ENCODE measurements at regions not wholly inside any gene's neighbourhood (a gene's known extent, or its start where the extent isn't known, plus 50 kb on each side); places are given as distances from the start of the nearest gene placed in this dataset.

DNA sequence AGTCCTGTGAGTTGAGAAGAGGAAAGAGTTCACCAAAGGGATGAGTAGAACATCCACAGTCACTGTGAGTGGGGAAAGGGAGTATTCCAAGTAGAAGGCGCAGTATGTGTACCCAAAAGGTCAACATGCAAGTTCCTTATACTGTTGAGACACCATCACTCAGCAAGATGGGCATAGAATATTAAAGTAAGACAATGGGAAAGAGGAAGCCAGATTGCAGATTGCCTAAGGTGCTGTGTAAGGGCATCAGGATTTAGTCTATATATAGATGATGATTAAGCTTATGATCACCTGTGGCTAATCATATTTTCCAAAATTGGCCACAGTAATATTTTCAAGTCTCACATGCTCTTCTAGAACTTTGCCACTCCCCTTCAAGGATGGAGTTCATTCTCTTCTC, 120.1 kb upstream of the CAMK1G start:
- Mint-ChIP-seq H3K9me3 (ENCODE audit: low read depth) (peaks cover 19% of the 10 kb centered on the region), H3K4me3 (ENCODE audit: unreplicated experiment) (no peak overlapping the region), H3K36me3 (ENCODE audit: low read depth) (no peaks in the 10 kb centered on the region), H3K27ac (ENCODE audit: unreplicated experiment) (no peak overlapping the region), H3K4me1 (ENCODE audit: low read depth) (no peaks in the 10 kb centered on the region), H3K27me3 (ENCODE audit: low read depth) (peaks cover 28% of the 10 kb centered on the region)
- DNase-seq (ENCODE audit: low spot score) = no peak
- TF ChIP-seq CTCF (IDR thresholded peaks at IDR 0.05) = no peak

DNA sequence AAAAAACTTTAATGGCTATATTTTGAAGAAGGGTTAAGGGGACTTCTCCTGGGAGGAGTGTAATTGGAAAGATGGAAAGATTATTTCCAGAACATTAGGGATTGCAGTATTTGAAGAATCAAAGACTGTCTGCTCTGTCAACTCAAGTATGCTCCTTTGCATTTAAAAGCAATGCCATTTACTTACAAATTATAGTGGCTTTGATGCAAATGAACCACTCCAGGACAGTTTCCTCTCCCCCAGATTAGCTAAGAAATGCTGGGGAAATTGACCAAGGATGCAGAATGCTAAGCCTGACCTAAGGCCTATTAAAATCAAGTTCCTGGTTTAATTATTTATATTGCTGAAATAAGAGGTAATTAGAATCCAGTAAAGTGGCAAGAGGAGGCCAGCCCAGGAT, 110.5 kb upstream of the CAMK1G start:
- Mint-ChIP-seq H3K27ac (ENCODE audit: unreplicated experiment) (no peak overlapping the region), H3K9me3 (ENCODE audit: low read depth) (peaks cover 10% of the 10 kb centered on the region), H3K36me3 (ENCODE audit: low read depth) (no peaks in the 10 kb centered on the region), H3K27me3 (ENCODE audit: low read depth) (peaks cover 23% of the 10 kb centered on the region), H3K4me3 (ENCODE audit: unreplicated experiment) (no peak overlapping the region), H3K4me1 (ENCODE audit: low read depth) (no peaks in the 10 kb centered on the region)
- no peak for TF ChIP-seq CTCF (IDR thresholded peaks at IDR 0.05)
- no peak for DNase-seq (ENCODE audit: low spot score)

DNA sequence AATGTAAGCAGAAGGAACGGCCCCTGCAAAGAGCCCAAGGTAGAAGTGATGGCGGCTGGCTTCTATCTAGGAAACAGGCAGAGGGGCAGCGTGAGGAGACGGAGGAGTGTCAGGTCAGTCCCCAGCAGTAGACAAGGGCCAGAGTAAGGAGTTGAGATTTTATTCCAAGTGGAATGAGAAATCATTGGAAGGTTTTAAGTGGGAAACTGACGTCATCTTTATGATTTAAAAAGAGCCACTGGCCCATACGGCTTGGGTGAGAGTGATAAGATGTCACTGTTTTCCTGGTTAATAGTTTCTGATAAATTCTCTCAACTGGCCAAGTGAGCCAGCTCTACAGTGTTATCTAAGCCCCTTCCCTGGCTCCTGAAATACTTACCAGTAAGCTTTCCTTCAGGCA, 103.2 kb upstream of the CAMK1G start:
- Mint-ChIP-seq H3K27ac (ENCODE audit: unreplicated experiment) (no peak overlapping the region), H3K4me1 (ENCODE audit: low read depth) (peaks cover 5% of the 10 kb centered on the region), H3K27me3 (ENCODE audit: low read depth) (peaks cover 25% of the 10 kb centered on the region), H3K36me3 (ENCODE audit: low read depth) (no peaks in the 10 kb centered on the region), H3K9me3 (ENCODE audit: low read depth) (no peaks in the 10 kb centered on the region), H3K4me3 (ENCODE audit: unreplicated experiment) (no peak overlapping the region)
- no peak for DNase-seq (ENCODE audit: low spot score)
- no peak for TF ChIP-seq CTCF (IDR thresholded peaks at IDR 0.05)

GRCh38 chr1:209483691-209484090, 99.8 kb upstream of the CAMK1G start:
- no peaks in the 10 kb centered on the region for H3K36me3 Mint-ChIP-seq (ENCODE audit: low read depth)
- no peaks in the 10 kb centered on the region for H3K9me3 Mint-ChIP-seq (ENCODE audit: low read depth)
- TF ChIP-seq CTCF (IDR thresholded peaks at IDR 0.05) = no peak
- no peak overlapping the region for H3K4me3 Mint-ChIP-seq (ENCODE audit: unreplicated experiment)
- no peak for DNase-seq (ENCODE audit: low spot score)
- peaks cover 5% of the 10 kb centered on the region for H3K4me1 Mint-ChIP-seq (ENCODE audit: low read depth)
- H3K27me3 Mint-ChIP-seq (ENCODE audit: low read depth) = peaks cover 15% of the 10 kb centered on the region
- no peak overlapping the region for H3K27ac Mint-ChIP-seq (ENCODE audit: unreplicated experiment)

DNA sequence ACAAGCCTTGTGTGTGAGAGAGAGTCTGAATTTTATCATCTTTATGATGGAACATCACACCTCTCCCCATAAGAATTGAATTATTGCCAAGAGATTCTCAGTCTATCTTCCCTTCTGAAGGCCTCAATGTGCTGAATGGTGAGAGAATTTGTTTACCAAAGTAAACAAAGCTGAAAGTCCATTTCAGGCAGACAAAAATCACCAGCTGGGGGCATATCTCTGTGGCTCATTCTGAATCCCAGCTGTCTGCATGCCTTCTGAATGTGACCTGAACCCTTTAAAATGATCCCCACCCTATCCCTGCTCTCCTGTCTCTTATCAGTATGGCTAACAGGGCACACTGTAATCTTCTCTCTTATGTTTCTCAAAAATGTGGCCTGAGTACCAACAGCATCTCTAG, 99.1 kb upstream of the CAMK1G start:
- Mint-ChIP-seq H3K4me1 (ENCODE audit: low read depth) (peaks cover 5% of the 10 kb centered on the region), H3K9me3 (ENCODE audit: low read depth) (no peaks in the 10 kb centered on the region), H3K27me3 (ENCODE audit: low read depth) (peaks cover 15% of the 10 kb centered on the region), H3K36me3 (ENCODE audit: low read depth) (no peaks in the 10 kb centered on the region), H3K4me3 (ENCODE audit: unreplicated experiment) (no peak overlapping the region), H3K27ac (ENCODE audit: unreplicated experiment) (no peak overlapping the region)
- TF ChIP-seq CTCF (IDR thresholded peaks at IDR 0.05) = no peak
- no peak for DNase-seq (ENCODE audit: low spot score)
